ENCODE measurements at regions not wholly inside any gene's neighbourhood (a gene's known extent, or its start where the extent isn't known, plus 50 kb on each side); places are given as distances from the start of the nearest gene placed in this dataset.

- peak; percentile 91 for DNase-seq (ENCODE audit: low spot score)
These were observed 322.5 kb downstream of the C16orf95 start for GRCh38 chr16:86994651-86995171.

DNA sequence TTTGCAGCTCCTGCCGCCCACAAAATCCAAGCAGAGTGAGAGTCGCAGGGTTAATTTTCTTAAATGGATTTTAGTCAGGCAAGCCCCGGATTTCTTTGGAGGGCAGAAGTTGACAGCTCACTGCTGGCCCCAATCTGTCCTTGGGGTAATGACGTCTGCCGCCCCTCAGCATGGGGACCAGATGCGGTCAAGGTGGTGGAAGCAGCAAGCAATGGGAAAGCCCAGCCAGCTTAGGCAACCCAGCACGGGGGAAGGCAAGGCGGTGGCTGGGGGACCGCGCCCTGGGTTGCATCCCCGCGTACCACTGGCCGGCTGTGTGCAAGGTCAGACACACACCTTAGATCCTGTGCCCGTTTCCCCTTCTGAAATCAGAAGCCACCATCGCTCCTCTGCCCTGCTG, 321.7 kb downstream of the C16orf95 start:
- no peak for DNase-seq (ENCODE audit: low spot score)

GRCh38 chr16:86996081-86996480, 321.1 kb downstream of the C16orf95 start:
- no peak for DNase-seq (ENCODE audit: low spot score)

GRCh38 chr16:86997058-86997457, 320.1 kb downstream of the C16orf95 start:
- no peak for DNase-seq (ENCODE audit: low spot score)

DNA sequence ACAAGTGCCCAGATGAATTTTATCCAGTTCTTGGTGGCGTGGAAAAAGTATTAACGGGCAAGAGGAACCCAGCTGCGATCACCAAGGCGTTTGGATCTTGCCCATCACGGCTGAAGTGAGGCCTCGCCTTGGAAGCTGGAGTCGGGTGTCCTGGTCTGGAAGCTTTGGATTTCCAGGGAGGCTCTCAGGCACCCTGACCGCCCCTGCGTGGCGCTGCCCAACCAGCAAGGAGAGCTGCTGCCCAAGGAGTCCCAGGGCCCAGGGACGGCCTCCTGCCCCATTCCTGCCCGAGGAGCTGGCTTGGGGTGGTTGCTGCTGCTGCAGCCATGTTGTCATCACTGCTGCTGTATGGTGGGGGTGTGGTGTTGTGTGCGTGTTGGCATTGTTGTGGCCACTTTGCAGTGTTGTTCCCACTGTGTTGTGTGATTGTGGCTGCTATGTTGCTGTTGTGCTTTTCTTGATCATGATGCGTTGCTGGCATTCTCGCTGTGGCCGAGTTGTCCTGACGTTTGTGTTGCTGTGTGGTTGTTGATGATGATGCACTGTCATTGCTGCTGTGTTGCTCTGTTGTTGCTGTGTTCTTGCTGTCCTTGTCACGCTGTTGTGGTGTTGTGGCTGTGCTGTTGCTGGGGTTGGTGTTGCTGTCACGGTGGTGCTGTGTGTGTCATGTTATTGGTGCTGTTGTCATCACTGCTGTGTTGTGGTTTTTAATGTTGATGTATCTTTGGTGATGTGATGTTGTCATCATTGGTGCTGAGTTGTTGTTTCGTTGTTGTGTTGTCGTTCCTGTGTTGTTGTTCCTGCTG, 318.8 kb downstream of the C16orf95 start:
- no peak for DNase-seq (ENCODE audit: low spot score)

DNA sequence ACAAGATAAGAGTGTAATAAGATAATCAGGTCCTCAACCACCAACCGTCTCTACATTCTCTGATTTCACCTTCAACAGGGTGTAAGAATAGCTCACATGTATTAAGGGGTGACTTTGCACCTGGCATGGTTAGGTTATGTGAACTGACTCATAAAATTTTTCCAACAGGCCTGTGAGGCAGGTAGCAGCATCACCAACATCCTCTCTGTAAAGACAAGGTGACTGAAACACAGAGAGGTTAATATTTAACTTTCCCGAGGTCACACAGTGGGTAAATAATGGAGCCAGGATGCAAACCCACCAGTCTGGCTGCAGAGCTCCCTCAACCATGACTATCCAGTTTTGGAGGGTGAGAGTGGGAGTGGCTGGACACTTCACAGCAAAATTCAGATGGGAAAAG, 317.2 kb downstream of the C16orf95 start:
- DNase-seq (ENCODE audit: low spot score) = no peak

GRCh38 chr16:87002717-87003413, 314.3 kb downstream of the C16orf95 start:
- DNase-seq (ENCODE audit: low spot score) = peak; percentile 35

- DNase-seq (ENCODE audit: low spot score) = no peak
These were observed 313.8 kb downstream of the C16orf95 start for GRCh38 chr16:87003414-87003755.

DNA sequence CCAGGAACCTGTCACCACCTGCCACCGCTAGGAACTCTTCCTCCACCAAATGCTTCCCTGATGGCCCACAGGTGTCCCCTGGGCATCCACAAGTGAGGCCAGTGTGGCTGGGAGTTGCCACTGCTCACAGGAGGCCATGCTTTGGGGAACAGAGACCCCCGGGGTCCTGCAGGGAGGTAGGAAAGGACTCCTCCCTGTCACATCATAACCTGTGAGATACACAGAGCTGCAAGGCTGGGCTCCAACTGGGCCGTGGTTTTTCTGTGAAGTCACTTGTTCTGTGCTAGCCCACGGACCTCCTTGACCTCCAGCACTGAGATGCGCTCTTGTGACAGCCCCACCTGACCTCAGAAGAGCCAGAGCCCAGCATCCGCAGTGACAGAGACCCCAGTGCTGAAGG, 311.2 kb downstream of the C16orf95 start:
- DNase-seq (ENCODE audit: low spot score) = no peak

GRCh38 chr16:87006789-87007745, 310.1 kb downstream of the C16orf95 start:
- no peak for DNase-seq (ENCODE audit: low spot score)

- DNase-seq (ENCODE audit: low spot score) = no peak
These were observed 309.3 kb downstream of the C16orf95 start for GRCh38 chr16:87007907-87008306.

DNA sequence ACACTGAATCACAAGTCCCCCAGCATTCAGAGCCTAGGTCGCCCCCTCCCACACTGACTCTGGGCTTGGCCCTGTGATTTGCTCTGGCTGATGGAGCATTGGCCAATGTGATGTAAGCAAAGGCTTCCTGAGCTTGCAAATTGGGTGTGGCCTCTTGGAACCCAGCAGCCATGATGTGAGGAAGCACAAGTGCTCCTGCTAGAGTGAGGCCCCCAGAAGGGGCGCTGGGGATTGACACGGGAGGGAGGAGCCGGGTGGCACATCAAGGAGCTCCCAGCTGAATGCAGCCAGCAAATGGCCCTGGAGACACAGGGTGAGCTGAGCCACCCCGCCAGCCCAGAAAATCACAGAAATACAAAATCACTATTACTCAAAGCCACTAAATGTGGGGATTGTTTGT, 308.5 kb downstream of the C16orf95 start:
- no peak for DNase-seq (ENCODE audit: low spot score)

DNA sequence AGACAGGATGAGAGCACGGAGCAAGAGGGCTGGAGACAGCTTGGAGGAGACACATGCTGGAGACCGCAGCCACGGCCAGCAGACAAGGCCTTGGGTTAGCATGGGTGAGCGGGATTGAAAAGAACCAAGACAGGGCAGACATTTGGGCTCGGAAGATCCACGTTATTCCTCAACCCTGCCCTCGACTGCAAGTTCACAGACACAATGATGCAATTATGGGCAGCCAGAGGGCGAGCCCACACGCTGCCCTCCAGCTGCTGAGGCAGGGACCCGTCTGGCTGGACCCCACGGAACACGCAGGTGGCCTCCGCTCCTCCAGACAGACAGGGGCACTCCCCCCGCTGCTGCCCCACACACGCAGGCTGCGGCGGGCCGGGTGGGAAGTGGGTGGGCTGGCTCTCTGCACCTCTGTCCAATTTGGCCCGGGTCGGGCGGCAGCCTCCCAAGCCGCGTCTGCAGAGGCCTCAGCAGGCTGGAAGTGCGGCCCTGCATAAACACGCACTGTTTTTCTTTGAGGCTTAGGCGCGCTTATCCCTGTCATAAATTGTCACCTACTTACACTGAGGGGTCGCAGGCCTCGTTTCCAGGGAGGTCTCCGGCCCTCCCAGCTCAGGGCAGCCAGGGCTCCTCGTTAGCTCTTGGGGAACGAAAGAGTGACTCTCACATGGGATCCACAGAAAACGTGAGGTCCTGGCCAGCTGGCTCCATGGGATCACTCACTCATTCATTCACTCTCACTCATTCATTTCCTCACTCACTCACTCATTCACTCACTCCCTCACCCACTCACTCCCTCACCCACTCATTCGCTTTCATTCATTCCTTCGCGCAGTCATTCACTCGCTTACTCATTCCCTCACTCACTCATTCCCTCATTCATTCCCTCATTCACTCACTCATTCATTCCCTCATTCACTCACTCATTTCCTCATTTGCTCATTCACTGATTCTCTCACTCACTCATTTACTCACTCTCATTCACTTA, 303.9 kb downstream of the C16orf95 start:
- DNase-seq (ENCODE audit: low spot score) = no peak

- no peak for DNase-seq (ENCODE audit: low spot score)
These were observed 303.1 kb downstream of the C16orf95 start for GRCh38 chr16:87014112-87014511.

- DNase-seq (ENCODE audit: low spot score) = no peak
These were observed 302.2 kb downstream of the C16orf95 start for GRCh38 chr16:87015021-87015420.

DNA sequence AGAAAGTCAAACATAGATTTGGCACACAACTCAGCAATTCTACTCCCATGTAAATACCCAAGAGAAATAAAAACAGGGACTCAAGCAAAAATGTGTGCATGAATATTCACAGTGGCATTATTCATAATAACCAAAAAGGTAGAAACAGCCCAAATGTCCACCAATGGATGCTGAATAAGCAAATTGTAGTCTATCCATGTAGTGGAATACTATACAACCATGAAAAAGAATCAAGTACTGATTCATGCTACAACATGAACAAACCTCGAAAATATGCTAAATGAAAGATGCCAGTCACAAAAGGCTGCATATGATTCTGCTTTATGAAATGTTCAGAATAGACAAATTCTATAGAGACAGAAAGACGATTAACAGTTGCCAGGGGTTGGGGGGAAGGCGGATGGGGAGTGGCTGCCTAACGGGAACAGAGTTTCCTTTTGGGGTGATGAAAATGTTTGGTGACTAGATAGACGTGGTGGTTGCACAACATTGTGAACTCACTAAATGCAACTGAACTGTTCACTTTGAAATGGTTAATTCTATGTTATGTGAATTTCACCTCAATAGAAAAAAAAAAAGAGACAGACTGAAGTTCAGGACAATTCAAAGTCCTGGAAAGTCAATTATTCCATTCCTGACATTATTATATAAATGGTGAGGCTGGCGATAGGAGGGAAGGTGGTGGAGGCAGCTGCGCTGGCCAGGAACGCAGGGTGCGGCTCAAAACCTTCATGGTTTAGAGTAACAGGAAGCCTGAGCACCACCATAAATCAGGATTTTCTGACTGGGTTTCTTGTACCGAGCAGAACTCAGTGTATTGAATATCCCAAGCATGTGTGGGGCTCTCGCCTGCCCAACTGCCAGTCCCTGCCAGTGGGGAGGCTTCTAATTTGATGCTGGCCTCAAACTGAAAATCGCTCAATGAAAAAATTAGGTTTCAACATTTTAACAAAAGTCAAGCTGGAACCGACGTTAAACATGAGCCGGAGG, 300.9 kb downstream of the C16orf95 start:
- DNase-seq (ENCODE audit: low spot score) = no peak

GRCh38 chr16:87017371-87018012, 299.7 kb downstream of the C16orf95 start:
- peak; percentile 99 for DNase-seq (ENCODE audit: low spot score)

DNA sequence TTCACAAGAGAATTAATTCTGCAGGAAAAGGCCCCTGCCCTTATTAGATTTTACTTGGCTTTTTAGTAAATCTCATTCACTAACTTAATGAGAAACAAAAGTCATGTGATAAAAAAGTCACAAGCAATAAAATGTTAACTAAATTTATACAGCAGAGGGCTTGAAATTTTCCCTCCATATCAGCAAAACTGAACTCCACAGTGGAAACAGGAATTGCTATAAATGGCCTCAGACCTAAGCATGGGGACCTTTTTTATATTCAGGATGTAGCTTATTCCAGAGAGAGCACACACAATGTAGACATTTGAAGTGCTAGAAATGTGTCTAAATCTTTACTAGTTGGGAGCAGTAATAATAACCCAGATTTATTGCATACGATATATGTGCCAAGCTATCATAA, 291.5 kb downstream of the C16orf95 start:
- DNase-seq (ENCODE audit: low spot score) = no peak

DNA sequence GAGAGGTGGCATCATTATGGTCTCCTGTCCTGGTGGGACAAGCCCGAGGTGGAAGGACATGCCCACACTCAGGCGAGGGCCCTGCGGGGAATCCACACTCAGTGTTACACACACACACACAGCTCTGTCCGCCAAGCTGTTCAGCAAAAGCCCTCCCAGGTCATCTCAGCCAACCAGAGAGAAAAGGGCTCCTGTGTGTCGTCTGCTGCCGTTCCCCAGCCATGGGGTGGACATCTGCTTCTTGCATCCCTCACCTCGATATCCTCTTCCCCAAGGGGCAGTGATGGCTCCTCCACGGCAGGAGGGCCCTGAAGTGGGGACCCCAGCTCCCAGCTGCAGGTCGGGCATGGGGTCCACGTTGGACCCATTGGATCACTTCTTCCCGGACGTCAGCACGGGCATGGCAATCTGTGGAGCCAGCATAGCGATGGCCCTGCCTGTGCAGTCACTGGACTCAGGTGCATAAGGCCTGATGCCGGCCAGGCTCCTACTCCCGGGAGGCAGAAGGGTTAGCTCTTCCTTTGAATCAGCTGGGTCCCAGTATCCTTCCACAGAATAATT, 290.1 kb downstream of the C16orf95 start:
- DNase-seq (ENCODE audit: low spot score) = no peak

Measured in H4 (cell line).